Ascending aorta (tissue), 2 donors: ENCODE measurements at regions not wholly inside any gene's neighbourhood (a gene's known extent, or its start where the extent isn't known, plus 50 kb on each side); places are given as distances from the start of the nearest gene placed in this dataset.

Experiments used
- DNase-seq, 2 donors: peaks; one replicate each; pipeline ENCODE4 v3.0.0-alpha.2; 2019; ENCODE audit warnings: low spot score in 2 of 2
- H3K27ac ChIP-seq, 2 donors: fragments of 200-600 bp; sonication (generic); one replicate each; pipeline ENCODE4 v1.5.1; 2016 to 2017; ENCODE audit warnings: mild to moderate bottlenecking in 1 of 2
- H3K27me3 ChIP-seq: fragments of 200-600 bp; sonication (generic); one replicate; pipeline ENCODE4 v1.5.1; 2017
- H3K36me3 ChIP-seq, 2 donors: fragments of 200-600 bp; sonication (generic); one replicate each; pipeline ENCODE4 v1.5.1; 2016
- H3K4me1 ChIP-seq, 2 donors: fragments of 200-600 bp; sonication (generic); one replicate each; pipeline ENCODE4 v1.5.1; 2016 to 2017; ENCODE audit warnings: mild to moderate bottlenecking in 1 of 2
- H3K4me3 ChIP-seq, 2 donors: fragments of 200-600 bp; sonication (generic); one replicate each; pipeline ENCODE4 v1.5.1; 2016 to 2017; ENCODE audit warnings: mild to moderate bottlenecking in 1 of 2
- H3K9me3 ChIP-seq, 2 donors: fragments of 200-600 bp; sonication (generic); one replicate each; pipeline ENCODE4 v1.5.1; 2016
- CTCF ChIP-seq, 3 experiments: fragments of 200-600 bp in 2 of 3; fragments of 450-650 bp in 1 of 3; sonication (generic) in 2 of 3; IDR thresholded peaks; one replicate each; pipeline ENCODE4 v1.5.1; 2016 to 2019; ENCODE audit warnings: antibody characterized with exemption in 3 of 3, mild to moderate bottlenecking in 1 of 3, moderate library complexity in 1 of 3
- intact Hi-C: fragments of 100-400 bp; cut with DNase I; formaldehyde crosslinking; loops from one replicate; pipeline ENCODE4 v1.15.1; 2023

- no peak for TF ChIP-seq CTCF (IDR thresholded peaks at IDR 0.05)
Observed at GRCh38 chr7:97275475-97275874, 158.0 kb downstream of the SDHAF3 start.

DNA sequence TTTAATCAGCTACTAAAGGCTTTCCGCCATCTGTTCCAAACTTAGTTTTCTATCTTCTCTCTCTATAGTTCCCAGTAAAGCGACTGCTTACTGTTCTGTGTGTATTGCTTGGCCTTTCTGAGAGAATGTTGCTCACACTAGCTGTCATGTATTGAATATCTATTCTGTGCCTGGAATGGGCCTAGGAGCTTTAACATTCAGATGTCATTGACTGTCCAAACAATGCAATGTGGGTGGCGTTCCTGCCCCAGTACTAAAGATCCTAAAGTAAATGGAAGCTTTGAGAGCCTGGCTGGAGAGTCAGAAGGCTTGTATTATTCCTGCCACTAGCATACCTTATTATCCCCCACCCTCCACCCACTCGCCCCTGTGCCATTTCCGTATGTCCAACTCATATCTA lies 163.5 kb downstream of the SDHAF3 start:
- no peak overlapping the region for H3K4me3 ChIP-seq
- DNase-seq = no peak
- no peak overlapping the region for H3K27ac ChIP-seq
- H3K9me3 ChIP-seq = no peaks in the 10 kb centered on the region
- intact Hi-C loops = no loop called here
- H3K4me1 ChIP-seq = no peaks in the 10 kb centered on the region
- TF ChIP-seq CTCF (IDR thresholded peaks at IDR 0.05) = no peak
- no peaks in the 10 kb centered on the region for H3K27me3 ChIP-seq
- H3K36me3 ChIP-seq = no peaks in the 10 kb centered on the region

More at GRCh38 chr7:97275475-97275874, 158.0 kb downstream of the SDHAF3 start:
- DNase-seq = no peak
- H3K27ac ChIP-seq = no peak overlapping the region
- no peaks in the 10 kb centered on the region for H3K4me1 ChIP-seq
- intact Hi-C loops = no loop called here
- no peaks in the 10 kb centered on the region for H3K9me3 ChIP-seq
- H3K4me3 ChIP-seq = no peak overlapping the region
- H3K27me3 ChIP-seq = no peaks in the 10 kb centered on the region
- no peaks in the 10 kb centered on the region for H3K36me3 ChIP-seq

GRCh38 chr7:97285348-97285747 lies 167.8 kb downstream of the SDHAF3 start:
- no peaks in the 10 kb centered on the region for H3K27me3 ChIP-seq
- no peaks in the 10 kb centered on the region for H3K4me1 ChIP-seq
- TF ChIP-seq CTCF (IDR thresholded peaks at IDR 0.05) = no peak

GRCh38 chr7:97293031-97293430 lies 175.5 kb downstream of the SDHAF3 start:
- Histone ChIP-seq H3K4me3 (no peak overlapping the region), H3K9me3 (no peaks in the 10 kb centered on the region), H3K36me3 (no peaks in the 10 kb centered on the region), H3K4me1 (no peaks in the 10 kb centered on the region), H3K27ac (no peak overlapping the region), H3K27me3 (no peaks in the 10 kb centered on the region)
- DNase-seq = no peak
- TF ChIP-seq CTCF (IDR thresholded peaks at IDR 0.05) = no peak
- intact Hi-C loops = no loop called here

More at GRCh38 chr7:97285348-97285747, 167.8 kb downstream of the SDHAF3 start:
- no peaks in the 10 kb centered on the region for H3K36me3 ChIP-seq
- no peak for DNase-seq
- intact Hi-C loops = no loop called here
- H3K4me3 ChIP-seq = no peak overlapping the region
- H3K27ac ChIP-seq = no peak overlapping the region
- no peaks in the 10 kb centered on the region for H3K9me3 ChIP-seq

DNA sequence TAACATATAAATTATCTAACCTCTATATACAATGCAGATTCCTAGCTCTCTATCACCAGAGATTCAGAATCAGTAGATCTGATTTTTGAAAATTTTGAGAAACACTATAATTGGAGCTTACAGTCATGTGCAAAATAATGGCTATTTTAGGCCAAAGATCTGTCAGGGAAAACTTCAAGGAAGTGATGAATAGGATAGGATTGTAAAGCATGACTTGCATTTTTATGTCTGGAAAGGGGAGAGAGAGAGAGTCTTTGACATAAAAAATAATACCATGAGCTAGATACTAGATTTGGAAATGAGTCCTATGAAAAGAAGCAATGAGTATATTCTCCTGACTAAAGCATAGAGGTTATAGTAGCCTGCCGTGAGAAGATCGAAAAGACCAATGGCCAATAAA lies 181.1 kb downstream of the SDHAF3 start:
- no peaks in the 10 kb centered on the region for H3K4me1 ChIP-seq
- no peak for TF ChIP-seq CTCF (IDR thresholded peaks at IDR 0.05)
- no peaks in the 10 kb centered on the region for H3K27me3 ChIP-seq
- H3K4me3 ChIP-seq = no peak overlapping the region
- no peaks in the 10 kb centered on the region for H3K36me3 ChIP-seq
- intact Hi-C loops = no loop called here
- H3K27ac ChIP-seq = no peak overlapping the region
- no peaks in the 10 kb centered on the region for H3K9me3 ChIP-seq
- no peak for DNase-seq

DNA sequence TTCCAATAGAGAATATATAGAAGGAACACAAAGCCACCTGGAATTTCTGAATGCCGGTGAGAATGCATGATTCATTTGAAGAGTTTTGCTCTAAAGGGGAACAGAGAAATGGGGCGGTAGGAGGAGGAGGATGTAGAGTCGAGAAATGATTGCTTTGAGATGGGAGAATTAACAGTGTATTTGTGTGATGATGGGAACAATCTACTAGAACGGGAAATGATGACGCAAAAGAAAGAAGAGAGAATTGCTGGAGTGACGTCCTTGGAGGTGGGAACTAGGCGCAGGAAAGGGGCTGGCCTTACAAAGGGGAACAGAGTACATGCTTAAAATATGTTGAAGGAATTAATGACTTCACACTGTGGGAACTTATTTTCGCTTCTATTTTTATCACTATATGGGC lies 188.1 kb downstream of the SDHAF3 start:
- H3K27ac ChIP-seq = no peak overlapping the region
- no peaks in the 10 kb centered on the region for H3K36me3 ChIP-seq
- H3K27me3 ChIP-seq = no peaks in the 10 kb centered on the region
- intact Hi-C loops = no loop called here
- TF ChIP-seq CTCF (IDR thresholded peaks at IDR 0.05) = no peak
- no peaks in the 10 kb centered on the region for H3K9me3 ChIP-seq
- H3K4me1 ChIP-seq = no peaks in the 10 kb centered on the region
- H3K4me3 ChIP-seq = no peak overlapping the region
- DNase-seq = no peak
